ENCODE measurements at regions not wholly inside any gene's neighbourhood (a gene's known extent, or its start where the extent isn't known, plus 50 kb on each side); places are given as distances from the start of the nearest gene placed in this dataset.

DNA sequence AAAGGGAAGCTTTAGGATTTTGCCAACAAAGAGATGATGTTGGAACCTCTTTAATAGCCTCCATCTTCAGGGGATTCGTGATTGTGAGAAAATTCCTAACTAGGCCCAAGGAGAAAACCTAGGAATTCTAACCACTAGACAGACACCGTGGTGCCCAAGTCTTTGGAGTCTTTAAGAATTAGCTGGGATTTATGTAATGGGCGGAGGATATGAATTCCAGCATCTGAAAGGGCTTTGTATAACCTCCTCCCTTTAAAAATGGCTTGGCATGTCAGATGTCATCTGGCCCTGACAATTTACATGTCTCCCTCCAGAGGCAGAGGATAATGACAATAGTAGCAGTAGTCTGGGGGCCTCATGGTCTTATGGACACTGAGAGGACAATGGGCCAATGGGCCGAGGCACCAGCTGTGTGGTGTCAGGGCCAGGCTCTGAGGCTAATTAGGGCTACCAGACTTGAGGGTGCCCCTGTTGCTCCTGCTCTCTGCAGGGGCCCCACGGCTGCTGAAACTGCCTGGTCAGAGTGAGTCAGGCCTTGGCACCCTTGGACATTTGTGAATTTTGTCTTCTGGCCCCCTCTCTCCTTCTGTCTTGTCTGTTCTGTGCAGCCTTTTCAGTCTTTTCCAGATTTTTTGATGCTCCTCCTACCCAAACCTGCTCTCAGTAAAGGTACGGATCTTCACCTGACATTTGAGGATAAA is 113.9 kb downstream of the EDN1 start:
- no peaks in the 10 kb centered on the region for H3K9me3 ChIP-seq
- H3K27me3 ChIP-seq: no peaks in the 10 kb centered on the region
- H3K4me1 ChIP-seq: no peaks in the 10 kb centered on the region
- no peaks in the 10 kb centered on the region for H3K36me3 ChIP-seq (ENCODE audit: low read depth, missing control alignments)
- no peak for DNase-seq
- TF ChIP-seq, protein P1, sequence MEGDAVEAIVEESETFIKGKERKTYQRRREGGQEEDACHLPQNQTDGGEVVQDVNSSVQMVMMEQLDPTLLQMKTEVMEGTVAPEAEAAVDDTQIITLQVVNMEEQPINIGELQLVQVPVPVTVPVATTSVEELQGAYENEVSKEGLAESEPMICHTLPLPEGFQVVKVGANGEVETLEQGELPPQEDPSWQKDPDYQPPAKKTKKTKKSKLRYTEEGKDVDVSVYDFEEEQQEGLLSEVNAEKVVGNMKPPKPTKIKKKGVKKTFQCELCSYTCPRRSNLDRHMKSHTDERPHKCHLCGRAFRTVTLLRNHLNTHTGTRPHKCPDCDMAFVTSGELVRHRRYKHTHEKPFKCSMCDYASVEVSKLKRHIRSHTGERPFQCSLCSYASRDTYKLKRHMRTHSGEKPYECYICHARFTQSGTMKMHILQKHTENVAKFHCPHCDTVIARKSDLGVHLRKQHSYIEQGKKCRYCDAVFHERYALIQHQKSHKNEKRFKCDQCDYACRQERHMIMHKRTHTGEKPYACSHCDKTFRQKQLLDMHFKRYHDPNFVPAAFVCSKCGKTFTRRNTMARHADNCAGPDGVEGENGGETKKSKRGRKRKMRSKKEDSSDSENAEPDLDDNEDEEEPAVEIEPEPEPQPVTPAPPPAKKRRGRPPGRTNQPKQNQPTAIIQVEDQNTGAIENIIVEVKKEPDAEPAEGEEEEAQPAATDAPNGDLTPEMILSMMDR (IDR thresholded peaks at IDR 0.05): no peak
- no peak for TF ChIP-seq POLR2A (IDR thresholded peaks at IDR 0.05)
- no peak overlapping the region for H3K4me3 ChIP-seq
- 83 to 88% methylated on average over 5 to 6 of the region's 6 CpGs for WGBS, 2 donors
- H3K27ac ChIP-seq: no peak overlapping the region
- intact Hi-C loops (cut with DNase I; ENCODE audit: low total_unique reads): no loop called here

DNA sequence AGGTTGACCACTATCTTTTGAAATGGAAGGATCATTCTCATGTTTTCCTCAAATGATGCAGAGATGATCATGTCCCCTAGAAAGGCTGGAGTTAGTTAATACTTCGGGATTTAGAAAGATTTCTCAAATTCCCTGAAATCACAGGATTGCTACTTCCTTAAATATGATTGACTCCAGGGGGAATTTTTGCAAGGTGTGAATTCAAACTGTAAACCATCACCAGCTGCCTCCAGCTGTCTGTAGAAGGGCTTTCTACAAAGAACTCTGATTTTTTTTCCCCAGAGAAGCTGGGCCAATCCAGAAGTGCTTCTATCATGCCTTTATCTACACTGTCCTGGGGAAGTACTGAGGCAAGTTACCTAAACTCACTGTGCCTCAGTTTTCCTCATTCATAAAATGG is 114.5 kb downstream of the EDN1 start:
- Histone ChIP-seq H3K27ac (no peak overlapping the region), H3K27me3 (no peaks in the 10 kb centered on the region), H3K4me1 (no peaks in the 10 kb centered on the region), H3K36me3 (ENCODE audit: low read depth, missing control alignments) (no peaks in the 10 kb centered on the region), H3K9me3 (no peaks in the 10 kb centered on the region), H3K4me3 (no peak overlapping the region)
- WGBS, 2 donors: 5 to 56% methylated on average over 1 of the region's 1 CpG
- DNase-seq: no peak
- TF ChIP-seq POLR2A (IDR thresholded peaks at IDR 0.05): no peak
- TF ChIP-seq, protein P1 (IDR thresholded peaks at IDR 0.05): no peak
- intact Hi-C loops (cut with DNase I; ENCODE audit: low total_unique reads): no loop called here

DNA sequence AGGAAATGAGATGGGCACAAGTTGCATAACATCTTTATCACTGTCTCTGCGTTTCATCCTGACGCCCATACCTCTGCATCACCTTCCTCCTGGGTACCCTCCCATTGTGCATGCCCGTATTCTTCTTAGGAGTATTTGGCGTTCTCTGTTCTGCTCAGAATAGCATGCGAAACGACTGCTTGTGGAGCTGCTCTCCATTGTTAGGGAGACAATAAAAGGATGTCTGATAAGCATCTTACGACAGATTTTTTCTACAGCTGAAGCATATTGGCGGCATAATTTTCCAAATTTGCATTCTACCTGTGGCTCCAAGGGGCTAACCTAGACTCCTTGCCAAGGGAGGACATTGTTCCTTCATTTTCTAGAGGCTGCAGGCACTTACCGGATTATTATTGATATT is 118.6 kb downstream of the EDN1 start:
- TF ChIP-seq, protein P1 (IDR thresholded peaks at IDR 0.05): no peak
- TF ChIP-seq POLR2A (IDR thresholded peaks at IDR 0.05): no peak
- H3K27me3 ChIP-seq: no peaks in the 10 kb centered on the region
- no peak overlapping the region for H3K4me3 ChIP-seq
- intact Hi-C loops (cut with DNase I; ENCODE audit: low total_unique reads): no loop called here
- H3K27ac ChIP-seq: no peak overlapping the region
- H3K9me3 ChIP-seq: no peaks in the 10 kb centered on the region
- DNase-seq: no peak
- H3K36me3 ChIP-seq (ENCODE audit: low read depth, missing control alignments): no peaks in the 10 kb centered on the region
- WGBS, 2 donors: 63 to 71% methylated on average over 9 of the region's 9 CpGs
- no peaks in the 10 kb centered on the region for H3K4me1 ChIP-seq

DNA sequence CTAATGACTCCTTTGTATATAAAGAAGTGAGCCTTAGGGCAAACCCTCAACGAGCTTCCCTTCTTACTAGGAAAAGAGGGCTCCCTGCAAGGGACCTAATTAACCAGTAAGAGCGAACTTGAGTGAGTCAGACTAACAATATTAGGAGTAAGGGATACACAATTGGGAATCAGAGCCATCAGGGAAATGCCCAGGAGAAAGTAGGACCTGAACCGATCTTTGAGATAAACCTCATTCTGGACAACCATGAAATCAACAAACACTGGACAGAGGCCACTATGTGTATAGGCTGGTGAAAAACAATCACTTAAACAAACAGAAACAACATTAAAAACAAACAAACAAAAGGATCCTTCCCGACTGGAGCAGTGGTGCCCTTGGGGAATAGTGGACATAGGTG is 120.8 kb downstream of the EDN1 start:
- Histone ChIP-seq H3K27ac (no peak overlapping the region), H3K9me3 (no peaks in the 10 kb centered on the region), H3K4me3 (no peak overlapping the region), H3K4me1 (no peaks in the 10 kb centered on the region), H3K27me3 (no peaks in the 10 kb centered on the region), H3K36me3 (ENCODE audit: low read depth, missing control alignments) (no peaks in the 10 kb centered on the region)
- 63 to 79% methylated on average over 4 of the region's 4 CpGs for WGBS, 2 donors
- intact Hi-C loops (cut with DNase I; ENCODE audit: low total_unique reads): no loop called here
- no peak for DNase-seq
- TF ChIP-seq, protein P1 (IDR thresholded peaks at IDR 0.05): no peak
- TF ChIP-seq POLR2A (IDR thresholded peaks at IDR 0.05): no peak

DNA sequence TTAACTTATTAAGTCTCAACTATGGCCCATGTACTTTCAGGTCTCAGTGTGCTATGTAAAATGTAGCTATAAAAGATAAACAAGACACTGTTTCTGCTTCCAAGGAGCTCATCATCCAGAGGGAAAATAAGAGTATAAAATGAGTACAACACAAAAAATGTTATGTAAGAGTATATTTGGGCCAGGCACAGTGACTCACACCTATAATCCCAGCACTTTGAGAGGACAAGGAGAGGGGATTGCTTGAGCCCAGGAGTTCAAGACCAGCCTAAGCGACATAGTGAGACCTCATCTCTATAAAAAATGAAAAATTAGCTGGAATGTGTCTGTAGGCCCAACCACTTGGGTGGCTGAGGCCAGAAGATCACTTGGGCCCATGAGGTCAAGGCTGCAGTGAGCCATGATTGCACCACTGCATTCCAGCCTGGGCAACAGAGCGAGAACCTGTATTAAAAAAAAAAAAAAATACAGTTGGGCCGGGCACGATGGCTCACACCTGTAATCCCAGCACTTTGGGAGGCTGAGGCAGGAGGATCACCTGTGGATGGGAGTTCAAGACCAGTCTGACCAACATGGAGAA is 124.0 kb downstream of the EDN1 start:
- TF ChIP-seq POLR2A (IDR thresholded peaks at IDR 0.05): no peak
- TF ChIP-seq, protein P1 (IDR thresholded peaks at IDR 0.05): no peak
- H3K4me3 ChIP-seq: no peak overlapping the region
- no peak for DNase-seq
- H3K27me3 ChIP-seq: no peaks in the 10 kb centered on the region
- no peaks in the 10 kb centered on the region for H3K9me3 ChIP-seq
- no peaks in the 10 kb centered on the region for H3K36me3 ChIP-seq (ENCODE audit: low read depth, missing control alignments)
- no peak overlapping the region for H3K27ac ChIP-seq
- no peaks in the 10 kb centered on the region for H3K4me1 ChIP-seq
- 84 to 92% methylated on average over 4 of the region's 4 CpGs for WGBS, 2 donors
- intact Hi-C loops (cut with DNase I; ENCODE audit: low total_unique reads): no loop called here

All from testis (tissue), 2 donors.